ENCODE measurements at regions not wholly inside any gene's neighbourhood (a gene's known extent, or its start where the extent isn't known, plus 50 kb on each side); places are given as distances from the start of the nearest gene placed in this dataset.

DNA sequence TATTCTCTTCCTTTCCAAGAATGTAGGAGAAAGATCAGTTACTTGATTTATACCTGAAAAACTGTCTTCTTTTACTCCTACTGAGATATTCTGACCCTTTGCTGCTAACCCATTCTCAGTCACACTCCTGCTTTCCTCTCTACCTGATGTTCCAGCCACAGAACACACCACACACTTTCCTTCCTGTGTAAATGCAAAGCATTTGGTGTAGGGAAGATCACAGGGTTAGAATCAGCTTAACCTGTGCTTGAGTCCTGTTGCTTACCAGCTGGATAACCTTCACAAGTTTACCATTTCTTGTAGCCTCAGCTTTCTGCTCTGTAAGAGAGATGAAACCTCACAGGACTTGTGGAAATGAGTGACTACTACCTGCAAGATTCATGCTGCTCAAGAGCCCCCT is 489.8 kb upstream of the GOLIM4 start:
- H3K4me3 ChIP-seq (ENCODE audit: low read depth, low read length): no peak overlapping the region
- DNase-seq (ENCODE audit: low read depth): no peak
- no peak for TF ChIP-seq CTCF (conservative IDR thresholded peaks at IDR 0.05; ENCODE audit: low read depth, low read length)

DNA sequence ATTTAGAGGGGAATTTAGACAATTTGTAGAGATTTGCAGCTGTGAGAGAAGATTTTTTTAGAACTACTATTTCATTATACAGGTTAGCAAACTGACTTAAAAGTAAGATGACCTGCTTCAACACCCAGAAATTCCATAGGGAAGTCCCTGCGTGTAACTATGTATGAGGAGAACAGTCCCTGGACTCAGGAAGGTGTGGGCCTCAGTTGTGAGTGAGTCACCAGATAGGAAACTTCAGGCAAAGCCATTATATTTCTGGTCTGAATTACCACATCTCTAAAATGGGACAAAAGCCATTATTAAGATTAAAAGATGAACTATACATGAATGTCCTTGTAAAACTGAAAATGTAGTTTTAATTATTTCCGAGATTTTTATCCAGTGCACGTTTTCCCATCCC is 488.3 kb upstream of the GOLIM4 start:
- TF ChIP-seq CTCF (conservative IDR thresholded peaks at IDR 0.05; ENCODE audit: low read depth, low read length): no peak
- no peak overlapping the region for H3K4me3 ChIP-seq (ENCODE audit: low read depth, low read length)
- DNase-seq (ENCODE audit: low read depth): no peak

DNA sequence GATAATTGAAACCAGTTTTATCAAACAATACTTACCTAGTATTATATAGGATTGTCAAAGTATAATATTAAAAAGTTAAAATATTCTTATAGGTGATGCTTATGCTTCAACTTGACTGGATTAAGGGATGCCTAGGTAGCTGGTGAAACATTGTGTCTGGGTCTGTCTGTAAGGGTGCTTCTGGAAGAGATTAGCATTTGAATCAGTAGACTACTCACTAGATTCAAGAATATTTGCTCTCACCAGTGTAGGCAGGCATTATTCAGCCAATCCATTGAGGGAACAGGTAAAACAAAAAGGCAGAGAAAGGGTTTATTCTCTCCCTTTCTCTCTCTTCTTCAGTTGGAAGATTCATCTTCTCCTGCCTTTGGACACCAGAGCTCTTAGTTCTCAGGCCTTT is 486.8 kb upstream of the GOLIM4 start:
- TF ChIP-seq CTCF (conservative IDR thresholded peaks at IDR 0.05; ENCODE audit: low read depth, low read length): no peak
- DNase-seq (ENCODE audit: low read depth): no peak
- no peak overlapping the region for H3K4me3 ChIP-seq (ENCODE audit: low read depth, low read length)

DNA sequence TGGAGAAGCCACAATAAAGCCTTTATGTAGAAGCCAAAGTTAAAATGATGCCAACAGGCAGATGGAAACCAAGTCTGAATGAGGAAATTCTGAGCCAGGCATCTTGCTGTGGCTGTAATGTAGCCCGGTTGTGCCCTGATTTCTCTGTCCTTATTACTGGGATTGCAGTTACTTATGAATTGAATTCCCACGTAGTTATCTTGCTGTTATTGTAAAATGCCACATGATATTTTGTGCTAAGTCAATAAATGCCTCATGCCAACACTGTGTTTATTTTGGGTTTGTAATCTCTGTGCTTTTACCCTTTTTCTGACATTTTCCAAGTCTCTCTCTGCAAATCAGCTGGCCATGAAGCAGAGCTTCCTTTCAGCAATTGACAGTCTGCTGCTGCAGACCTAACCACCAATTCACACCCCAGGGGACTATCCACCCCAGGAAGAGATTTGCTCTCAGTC is 486.1 kb upstream of the GOLIM4 start:
- no peak for DNase-seq (ENCODE audit: low read depth)
- no peak for TF ChIP-seq CTCF (conservative IDR thresholded peaks at IDR 0.05; ENCODE audit: low read depth, low read length)
- H3K4me3 ChIP-seq (ENCODE audit: low read depth, low read length): no peak overlapping the region

GRCh38 chr3:168579010-168579409 is 483.3 kb upstream of the GOLIM4 start:
- DNase-seq (ENCODE audit: low read depth): no peak
- no peak overlapping the region for H3K4me3 ChIP-seq (ENCODE audit: low read depth, low read length)
- TF ChIP-seq CTCF (conservative IDR thresholded peaks at IDR 0.05; ENCODE audit: low read depth, low read length): no peak

- no peak for TF ChIP-seq CTCF (conservative IDR thresholded peaks at IDR 0.05; ENCODE audit: low read depth, low read length)
- no peak overlapping the region for H3K4me3 ChIP-seq (ENCODE audit: low read depth, low read length)
- no peak for DNase-seq (ENCODE audit: low read depth)
Observed at GRCh38 chr3:168575750-168576149, 480.0 kb upstream of the GOLIM4 start.

GRCh38 chr3:168574455-168575158 is 478.9 kb upstream of the GOLIM4 start:
- DNase-seq (ENCODE audit: low read depth): no peak
- TF ChIP-seq CTCF (conservative IDR thresholded peaks at IDR 0.05; ENCODE audit: low read depth, low read length): no peak
- no peak overlapping the region for H3K4me3 ChIP-seq (ENCODE audit: low read depth, low read length)
